ENCODE measurements at regions not wholly inside any gene's neighbourhood (a gene's known extent, or its start where the extent isn't known, plus 50 kb on each side); places are given as distances from the start of the nearest gene placed in this dataset.

DNA sequence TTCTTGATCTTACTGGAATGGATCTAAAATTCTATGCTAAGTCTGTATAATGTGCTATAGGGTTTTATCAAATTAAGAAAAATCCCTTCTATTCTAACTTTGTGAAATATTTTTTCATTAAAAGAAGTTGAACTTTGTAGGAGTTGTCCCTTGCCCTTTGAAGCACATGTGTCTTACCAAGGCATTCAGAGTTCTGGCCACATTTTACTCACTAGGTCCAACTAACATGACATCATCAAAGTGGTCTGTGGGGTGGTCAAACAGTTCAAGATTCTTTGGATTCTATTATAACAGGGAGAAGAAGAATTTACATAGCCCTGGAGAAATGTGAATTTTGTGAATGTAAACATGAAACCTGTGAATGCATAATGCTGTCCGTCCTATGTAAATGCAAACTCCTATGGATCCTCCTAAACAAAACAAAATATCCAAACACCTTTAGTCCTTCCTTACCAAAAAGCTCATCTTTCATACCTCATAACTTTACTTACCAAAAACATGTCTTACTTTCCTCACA, 88.7 kb downstream of the EBNA1BP2 start:
- no peak for TF ChIP-seq POLR2A (IDR thresholded peaks at IDR 0.05; ENCODE audit: low read depth, low read length)
- no peak for TF ChIP-seq POLR2AphosphoS5 (IDR thresholded peaks at IDR 0.05; ENCODE audit: low read depth, low read length)
- TF ChIP-seq TAF1 (IDR thresholded peaks at IDR 0.05; ENCODE audit: low read depth, low read length) = no peak
- TF ChIP-seq POU2F2 (IDR thresholded peaks at IDR 0.05; ENCODE audit: low read depth, low read length) = no peak
- TF ChIP-seq PAX5 (IDR thresholded peaks at IDR 0.05; ENCODE audit: insufficient read depth, low read length, severe bottlenecking) = no peak
